Caco-2 (cell line): ENCODE measurements at regions not wholly inside any gene's neighbourhood (a gene's known extent, or its start where the extent isn't known, plus 50 kb on each side); places are given as distances from the start of the nearest gene placed in this dataset.

Experiments
- BruUV-seq: library from RNA; stranded (reverse); fragments of 400-500 nt; replicated peaks from 2 replicates; lab custom pipeline; 2021; lab: Mats Ljungman, UMichigan
- CTCF ChIA-PET: fragments of 300-600 bp; sonication (Branson Sonifier 250); formaldehyde crosslinking; loops from one replicate; lab custom pipeline; 2022; ENCODE audit warnings: antibody characterized with exemption; lab: Charles Lee
- POLR2A ChIA-PET: fragments of 300-600 bp; sonication (Branson Sonifier 250); formaldehyde crosslinking; loops from one replicate; lab custom pipeline; 2022; ENCODE audit warnings: antibody characterized with exemption; lab: Charles Lee
- DNase-seq, 2 experiments: peaks; one replicate each; pipeline versions ENCODE4 v3.0.0 to v3.0.0-alpha.2; 2020 to 2022
- H3K27me3 ChIP-seq: replicated peaks from 2 replicates; pipeline ENCODE4 v1.6.0; 2011; ENCODE audit warnings: low read length; ENCODE audit not compliant: control insufficient read depth, insufficient read depth
- H3K36me3 ChIP-seq: 2 replicates; pipeline ENCODE4 v1.5.1; 2011; ENCODE audit warnings: low read length; ENCODE audit not compliant: control insufficient read depth, insufficient read depth
- H3K4me1 ChIP-seq: fragments of 250-450 bp; sonication (Bioruptor Pico); 2 replicates; pipeline ENCODE4 v1.5.1; 2020; ENCODE audit warnings: mild to moderate bottlenecking
- H3K4me3 ChIP-seq: 2 replicates; pipeline ENCODE4 v1.5.1; 2011; ENCODE audit warnings: low read depth, mild to moderate bottlenecking, control low read depth, low read length
- H3K9me3 ChIP-seq: fragments of 250-450 bp; sonication (Bioruptor Pico); 2 replicates; pipeline ENCODE4 v1.5.1; 2020; ENCODE audit warnings: mild to moderate bottlenecking, moderate library complexity
- H3K27ac Mint-ChIP-seq: one replicate; pipeline ENCODE4 v1.8.0; 2022; ENCODE audit warnings: mixed read lengths; ENCODE audit not compliant: unreplicated experiment
- H3K27me3 Mint-ChIP-seq: one replicate; pipeline ENCODE4 v1.8.0; 2022; ENCODE audit warnings: mixed read lengths; ENCODE audit not compliant: insufficient read depth, unreplicated experiment
- H3K36me3 Mint-ChIP-seq: one replicate; pipeline ENCODE4 v1.8.0; 2022; ENCODE audit warnings: mild to moderate bottlenecking, mixed read lengths; ENCODE audit not compliant: insufficient read depth, unreplicated experiment
- H3K4me1 Mint-ChIP-seq: one replicate; pipeline ENCODE4 v1.8.0; 2022; ENCODE audit warnings: low read depth, mixed read lengths; ENCODE audit not compliant: unreplicated experiment
- H3K4me3 Mint-ChIP-seq: one replicate; pipeline ENCODE4 v1.8.0; 2022; ENCODE audit warnings: mild to moderate bottlenecking, moderate library complexity, mixed read lengths; ENCODE audit not compliant: unreplicated experiment
- H3K9me3 Mint-ChIP-seq: one replicate; pipeline ENCODE4 v1.8.0; 2022; ENCODE audit warnings: mixed read lengths; ENCODE audit not compliant: unreplicated experiment
- intact Hi-C: fragments of 100-400 bp; cut with micrococcal nuclease; formaldehyde crosslinking; loops from one replicate; pipeline ENCODE4 v1.10.0; 2022; ENCODE audit not compliant: unreplicated experiment
- TF ChIP-seq, protein P1 (sequence below), 2 experiments: fragments of 200-600 bp in 1 of 2; IDR thresholded peaks; 1 replicate in 1 of 2; 2 replicates in 1 of 2; pipeline versions ENCODE4 v1.5.1 to v1.8.0; 2011 to 2022; ENCODE audit warnings: antibody characterized with exemption in 1 of 2, control low read depth in 1 of 2, inconsistent platforms in 1 of 2, low read depth in 1 of 2, low read length in 1 of 2, mild to moderate bottlenecking in 1 of 2, moderate library complexity in 1 of 2; ENCODE audit not compliant: insufficient read depth in 1 of 2, severe bottlenecking in 1 of 2, unreplicated experiment in 1 of 2

DNA sequence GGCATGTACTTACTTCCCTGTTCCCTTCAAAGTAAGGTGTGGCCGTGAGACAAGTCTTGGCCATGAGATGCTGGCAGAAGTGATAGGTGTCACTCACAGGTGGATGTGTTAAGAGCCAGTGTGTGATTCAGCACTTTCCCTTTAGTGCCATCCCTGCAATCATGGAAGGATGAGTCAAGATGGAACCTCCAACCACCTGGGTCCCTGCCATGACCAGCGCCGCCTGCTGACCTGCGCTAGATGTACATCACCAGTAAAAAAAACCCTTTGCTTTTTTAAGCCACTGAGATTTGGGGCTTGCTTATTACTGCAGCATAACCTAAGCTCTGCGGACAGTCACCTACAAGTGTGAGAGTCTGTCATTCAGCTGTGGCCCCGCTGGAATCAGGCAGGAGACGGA, 71.7 kb downstream of the TOMM20 start:
- no peaks in the 10 kb centered on the region for H3K27me3 ChIP-seq
- Mint-ChIP-seq H3K9me3 (no peaks in the 10 kb centered on the region), H3K4me3 (no peak overlapping the region), H3K4me1 (peaks cover 44% of the 10 kb centered on the region), H3K27ac (peak overlapping the region; percentile 53), H3K27me3 (no peaks in the 10 kb centered on the region), H3K36me3 (peaks cover 20% of the 10 kb centered on the region)
- BruUV-seq: no TSS peak
- H3K4me3 ChIP-seq: no peak overlapping the region
- ChIA-PET CTCF (no interaction called here), POLR2A (no interaction called here)
- no peaks in the 10 kb centered on the region for H3K9me3 ChIP-seq
- no peak for DNase-seq
- peaks cover 26% of the 10 kb centered on the region for H3K4me1 ChIP-seq
- intact Hi-C loops: no loop called here
- H3K36me3 ChIP-seq: no peaks in the 10 kb centered on the region
- TF ChIP-seq, protein P1, sequence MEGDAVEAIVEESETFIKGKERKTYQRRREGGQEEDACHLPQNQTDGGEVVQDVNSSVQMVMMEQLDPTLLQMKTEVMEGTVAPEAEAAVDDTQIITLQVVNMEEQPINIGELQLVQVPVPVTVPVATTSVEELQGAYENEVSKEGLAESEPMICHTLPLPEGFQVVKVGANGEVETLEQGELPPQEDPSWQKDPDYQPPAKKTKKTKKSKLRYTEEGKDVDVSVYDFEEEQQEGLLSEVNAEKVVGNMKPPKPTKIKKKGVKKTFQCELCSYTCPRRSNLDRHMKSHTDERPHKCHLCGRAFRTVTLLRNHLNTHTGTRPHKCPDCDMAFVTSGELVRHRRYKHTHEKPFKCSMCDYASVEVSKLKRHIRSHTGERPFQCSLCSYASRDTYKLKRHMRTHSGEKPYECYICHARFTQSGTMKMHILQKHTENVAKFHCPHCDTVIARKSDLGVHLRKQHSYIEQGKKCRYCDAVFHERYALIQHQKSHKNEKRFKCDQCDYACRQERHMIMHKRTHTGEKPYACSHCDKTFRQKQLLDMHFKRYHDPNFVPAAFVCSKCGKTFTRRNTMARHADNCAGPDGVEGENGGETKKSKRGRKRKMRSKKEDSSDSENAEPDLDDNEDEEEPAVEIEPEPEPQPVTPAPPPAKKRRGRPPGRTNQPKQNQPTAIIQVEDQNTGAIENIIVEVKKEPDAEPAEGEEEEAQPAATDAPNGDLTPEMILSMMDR (IDR thresholded peaks at IDR 0.05; ENCODE audit: insufficient read depth in 1 of 2, low read depth in 1 of 2, low read length in 1 of 2, severe bottlenecking in 1 of 2, unreplicated experiment in 1 of 2): no peak

- H3K27me3 Mint-ChIP-seq: no peaks in the 10 kb centered on the region
- peaks cover 11% of the 10 kb centered on the region for H3K36me3 Mint-ChIP-seq
- H3K9me3 ChIP-seq: no peaks in the 10 kb centered on the region
- no peak overlapping the region for H3K27ac Mint-ChIP-seq
- TF ChIP-seq, protein P1 (IDR thresholded peaks at IDR 0.05; ENCODE audit: insufficient read depth in 1 of 2, low read depth in 1 of 2, low read length in 1 of 2, severe bottlenecking in 1 of 2, unreplicated experiment in 1 of 2): no peak
- H3K4me1 Mint-ChIP-seq: peaks cover 24% of the 10 kb centered on the region
- H3K27me3 ChIP-seq: no peaks in the 10 kb centered on the region
- peaks cover 6% of the 10 kb centered on the region for H3K4me1 ChIP-seq
- H3K36me3 ChIP-seq: no peaks in the 10 kb centered on the region
- POLR2A ChIA-PET: no interaction called here
- BruUV-seq: no TSS peak
- no peak for DNase-seq
- no peaks in the 10 kb centered on the region for H3K9me3 Mint-ChIP-seq
- H3K4me3 ChIP-seq: no peak overlapping the region
- intact Hi-C loops: no loop called here
- CTCF ChIA-PET: interaction anchor here (0.7 kb wide), 1 partner anchor 57 kb away, joined by 3 read pairs; no protein-coding TSS in a partner anchor
- H3K4me3 Mint-ChIP-seq: no peak overlapping the region
These were observed 73.7 kb downstream of the TOMM20 start for GRCh38 chr1:235054936-235055335.

GRCh38 chr1:235054466-235054865, 74.2 kb downstream of the TOMM20 start:
- H3K4me3 ChIP-seq: no peak overlapping the region
- Mint-ChIP-seq H3K36me3 (peaks cover 11% of the 10 kb centered on the region), H3K4me1 (peaks cover 26% of the 10 kb centered on the region), H3K27me3 (no peaks in the 10 kb centered on the region), H3K27ac (no peak overlapping the region), H3K9me3 (no peaks in the 10 kb centered on the region), H3K4me3 (no peak overlapping the region)
- intact Hi-C loops: no loop called here
- no peak for DNase-seq
- ChIA-PET POLR2A (no interaction called here), CTCF (interaction anchor here (0.7 kb wide), 1 partner anchor 57 kb away, joined by 3 read pairs; no protein-coding TSS in a partner anchor)
- no peaks in the 10 kb centered on the region for H3K36me3 ChIP-seq
- no TSS peak for BruUV-seq
- TF ChIP-seq, protein P1 (IDR thresholded peaks at IDR 0.05; ENCODE audit: insufficient read depth in 1 of 2, low read depth in 1 of 2, low read length in 1 of 2, severe bottlenecking in 1 of 2, unreplicated experiment in 1 of 2): no peak
- H3K4me1 ChIP-seq: peaks cover 5% of the 10 kb centered on the region
- H3K27me3 ChIP-seq: no peaks in the 10 kb centered on the region
- H3K9me3 ChIP-seq: no peaks in the 10 kb centered on the region
